ENCODE measurements at regions not wholly inside any gene's neighbourhood (a gene's known extent, or its start where the extent isn't known, plus 50 kb on each side); places are given as distances from the start of the nearest gene placed in this dataset.
"Not testable (repeated sequence)": the region's sequence is repeated elsewhere in the genome, so short reads cannot be mapped to it uniquely, and the experiment has no call there.

- TF ChIP-seq POLR2A, POLR2AphosphoS5, TAF1, SPI1, POU2F2 (IDR thresholded peaks at IDR 0.05; ENCODE audit: low read depth, low read length): not testable (repeated sequence)
Measured at GRCh38 chr1:229173491-229174476, 97.1 kb upstream of the RAB4A start.

Data from GM12891 (cell line).